Panc1 (cell line): ENCODE measurements at regions not wholly inside any gene's neighbourhood (a gene's known extent, or its start where the extent isn't known, plus 50 kb on each side); places are given as distances from the start of the nearest gene placed in this dataset.

ENCODE experiments used
- ATAC-seq: fragments of 200-7000 bp; cut with Tn5 transposase; 2 replicates; pipeline ENCODE4 v1.9.1; 2020; ENCODE audit warnings: mild to moderate bottlenecking, moderate library complexity
- BruUV-seq: library from RNA; stranded (reverse); fragments of 400-500 nt; replicated peaks from 2 replicates; lab custom pipeline; 2021; lab: Mats Ljungman, UMichigan
- CTCF ChIA-PET: fragments of 300-600 bp; sonication (Branson Sonifier 250); formaldehyde crosslinking; loops from one replicate; lab custom pipeline; 2022; ENCODE audit warnings: antibody characterized with exemption; lab: Charles Lee
- POLR2A ChIA-PET: fragments of 300-600 bp; sonication (Branson Sonifier 250); formaldehyde crosslinking; loops from one replicate; lab custom pipeline; 2022; ENCODE audit warnings: antibody characterized with exemption; lab: Charles Lee
- DNase-seq: peaks from one replicate; pipeline ENCODE4 v3.0.0-alpha.2; 2010; ENCODE audit warnings: low read depth, low spot score
- H3K27ac ChIP-seq: 2 replicates; pipeline ENCODE4 v1.5.1; 2011; ENCODE audit warnings: mild to moderate bottlenecking, low read length, inconsistent platforms
- H3K27me3 ChIP-seq: fragments of 200-500 bp; sonication (Bioruptor generic); 2 replicates; pipeline ENCODE4 v1.6.0; 2014; ENCODE audit warnings: low read length, inconsistent platforms; ENCODE audit not compliant: control insufficient read depth, insufficient read depth
- H3K36me3 ChIP-seq: fragments of 200-500 bp; sonication (Bioruptor generic); 2 replicates; pipeline ENCODE4 v1.5.1; 2014; ENCODE audit warnings: inconsistent platforms, mild to moderate bottlenecking, low read length, moderate library complexity; ENCODE audit not compliant: control insufficient read depth, insufficient read depth
- H3K4me1 ChIP-seq: 2 replicates; pipeline ENCODE4 v1.5.1; 2011; ENCODE audit warnings: inconsistent platforms, mild to moderate bottlenecking, low read length, moderate library complexity; ENCODE audit not compliant: control insufficient read depth, insufficient read depth
- H3K4me3 ChIP-seq, 2 experiments: 2 replicates each; pipeline ENCODE4 v1.5.1; 2011 to 2012; ENCODE audit warnings: low read depth in 2 of 2, low read length in 2 of 2, mild to moderate bottlenecking in 2 of 2, inconsistent platforms in 1 of 2, moderate library complexity in 1 of 2
- H3K9me3 ChIP-seq: fragments of 200-500 bp; sonication (Bioruptor generic); 2 replicates; pipeline ENCODE4 v1.5.1; 2014; ENCODE audit warnings: low read depth, mild to moderate bottlenecking, inconsistent platforms, low read length, moderate library complexity; ENCODE audit not compliant: control insufficient read depth, insufficient read depth
- POLR2AphosphoS5 ChIP-seq: IDR thresholded peaks from 2 replicates; pipeline ENCODE4 v1.6.1; 2012; ENCODE audit warnings: mild to moderate bottlenecking, low read depth, low read length, moderate library complexity
- SIN3A ChIP-seq: IDR thresholded peaks from 2 replicates; pipeline ENCODE4 v1.6.1; 2012; ENCODE audit warnings: low read depth, mild to moderate bottlenecking, low read length, moderate library complexity, borderline replicate concordance; ENCODE audit not compliant: insufficient read depth
- TCF7L2 ChIP-seq: IDR thresholded peaks from 2 replicates; pipeline ENCODE4 v1.6.1; 2011; ENCODE audit warnings: mild to moderate bottlenecking, low read depth, low read length, inconsistent platforms
- in situ Hi-C: cut with HindIII; loops from 2 replicates; pipeline ENCODE4 v1.10.0; 2016; ENCODE audit warnings: low sequenced_read_pairs, low pct_unique_long_range_greater_than_20kb
- intact Hi-C: fragments of 100-400 bp; cut with micrococcal nuclease; formaldehyde crosslinking; loops from one replicate; pipeline ENCODE4 v1.10.0; 2022; ENCODE audit not compliant: unreplicated experiment
- TF ChIP-seq, protein P1 (sequence below), 2 experiments: IDR thresholded peaks; 2 replicates each; pipeline ENCODE4 v1.6.1; 2011 to 2012; ENCODE audit warnings: low read depth in 2 of 2, control low read depth in 1 of 2, low read length in 1 of 2, mild to moderate bottlenecking in 1 of 2, moderate library complexity in 1 of 2; ENCODE audit not compliant: insufficient read depth in 1 of 2
- TF ChIP-seq, protein P2 (sequence below): fragments of 450-650 bp; IDR thresholded peaks from 2 replicates; pipeline ENCODE4 v1.5.1; 2017; ENCODE audit warnings: mild to moderate bottlenecking

DNA sequence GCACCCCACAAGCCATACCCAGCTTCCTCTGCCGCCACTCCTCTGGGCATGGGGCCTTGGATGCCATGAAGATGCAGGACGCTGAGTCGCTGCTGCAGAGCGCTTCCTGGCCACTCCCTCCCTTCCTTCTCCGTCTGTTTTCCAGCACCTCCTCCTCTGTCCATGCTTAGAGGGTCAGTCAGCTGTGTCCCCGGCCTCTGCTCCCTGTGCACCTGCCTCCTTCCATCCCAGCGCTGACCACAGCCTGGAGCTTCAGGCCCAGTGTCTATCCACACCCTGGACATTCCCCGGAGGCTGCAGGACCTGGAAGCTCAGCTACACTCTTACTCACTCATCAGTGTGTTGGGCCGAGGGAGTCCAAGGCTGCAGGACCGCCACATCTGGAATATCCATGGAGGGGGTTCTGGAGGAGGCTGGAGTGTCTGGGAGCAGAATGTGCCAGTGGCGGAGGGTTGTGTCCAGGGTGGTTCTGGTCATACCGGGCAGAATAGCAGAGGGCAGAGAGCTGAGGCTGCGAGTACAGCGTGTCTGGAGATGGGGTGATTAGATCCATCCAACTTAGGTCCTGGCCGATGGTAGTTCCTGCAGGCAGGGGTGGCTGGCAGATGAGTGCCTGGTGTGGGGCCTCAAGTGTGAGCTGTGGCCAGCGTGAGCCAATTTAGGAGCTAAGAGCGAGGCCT is 58.6 kb upstream of the ADRA2C start:
- in situ Hi-C loops = no loop called here
- Histone ChIP-seq H3K36me3 (no peaks in the 10 kb centered on the region), H3K4me3 (no peak overlapping the region), H3K4me1 (no peaks in the 10 kb centered on the region), H3K27me3 (no peaks in the 10 kb centered on the region), H3K27ac (no peak overlapping the region), H3K9me3 (no peaks in the 10 kb centered on the region)
- no peak for DNase-seq
- POLR2A ChIA-PET = no interaction called here
- no peak for TF ChIP-seq TCF7L2
- TF ChIP-seq SIN3A = no peak
- TF ChIP-seq, protein P1, sequence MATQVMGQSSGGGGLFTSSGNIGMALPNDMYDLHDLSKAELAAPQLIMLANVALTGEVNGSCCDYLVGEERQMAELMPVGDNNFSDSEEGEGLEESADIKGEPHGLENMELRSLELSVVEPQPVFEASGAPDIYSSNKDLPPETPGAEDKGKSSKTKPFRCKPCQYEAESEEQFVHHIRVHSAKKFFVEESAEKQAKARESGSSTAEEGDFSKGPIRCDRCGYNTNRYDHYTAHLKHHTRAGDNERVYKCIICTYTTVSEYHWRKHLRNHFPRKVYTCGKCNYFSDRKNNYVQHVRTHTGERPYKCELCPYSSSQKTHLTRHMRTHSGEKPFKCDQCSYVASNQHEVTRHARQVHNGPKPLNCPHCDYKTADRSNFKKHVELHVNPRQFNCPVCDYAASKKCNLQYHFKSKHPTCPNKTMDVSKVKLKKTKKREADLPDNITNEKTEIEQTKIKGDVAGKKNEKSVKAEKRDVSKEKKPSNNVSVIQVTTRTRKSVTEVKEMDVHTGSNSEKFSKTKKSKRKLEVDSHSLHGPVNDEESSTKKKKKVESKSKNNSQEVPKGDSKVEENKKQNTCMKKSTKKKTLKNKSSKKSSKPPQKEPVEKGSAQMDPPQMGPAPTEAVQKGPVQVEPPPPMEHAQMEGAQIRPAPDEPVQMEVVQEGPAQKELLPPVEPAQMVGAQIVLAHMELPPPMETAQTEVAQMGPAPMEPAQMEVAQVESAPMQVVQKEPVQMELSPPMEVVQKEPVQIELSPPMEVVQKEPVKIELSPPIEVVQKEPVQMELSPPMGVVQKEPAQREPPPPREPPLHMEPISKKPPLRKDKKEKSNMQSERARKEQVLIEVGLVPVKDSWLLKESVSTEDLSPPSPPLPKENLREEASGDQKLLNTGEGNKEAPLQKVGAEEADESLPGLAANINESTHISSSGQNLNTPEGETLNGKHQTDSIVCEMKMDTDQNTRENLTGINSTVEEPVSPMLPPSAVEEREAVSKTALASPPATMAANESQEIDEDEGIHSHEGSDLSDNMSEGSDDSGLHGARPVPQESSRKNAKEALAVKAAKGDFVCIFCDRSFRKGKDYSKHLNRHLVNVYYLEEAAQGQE (IDR thresholded peaks at IDR 0.05; ENCODE audit: insufficient read depth in 1 of 2, low read depth in 2 of 2, low read length in 1 of 2) = no peak
- TF ChIP-seq, protein P2, sequence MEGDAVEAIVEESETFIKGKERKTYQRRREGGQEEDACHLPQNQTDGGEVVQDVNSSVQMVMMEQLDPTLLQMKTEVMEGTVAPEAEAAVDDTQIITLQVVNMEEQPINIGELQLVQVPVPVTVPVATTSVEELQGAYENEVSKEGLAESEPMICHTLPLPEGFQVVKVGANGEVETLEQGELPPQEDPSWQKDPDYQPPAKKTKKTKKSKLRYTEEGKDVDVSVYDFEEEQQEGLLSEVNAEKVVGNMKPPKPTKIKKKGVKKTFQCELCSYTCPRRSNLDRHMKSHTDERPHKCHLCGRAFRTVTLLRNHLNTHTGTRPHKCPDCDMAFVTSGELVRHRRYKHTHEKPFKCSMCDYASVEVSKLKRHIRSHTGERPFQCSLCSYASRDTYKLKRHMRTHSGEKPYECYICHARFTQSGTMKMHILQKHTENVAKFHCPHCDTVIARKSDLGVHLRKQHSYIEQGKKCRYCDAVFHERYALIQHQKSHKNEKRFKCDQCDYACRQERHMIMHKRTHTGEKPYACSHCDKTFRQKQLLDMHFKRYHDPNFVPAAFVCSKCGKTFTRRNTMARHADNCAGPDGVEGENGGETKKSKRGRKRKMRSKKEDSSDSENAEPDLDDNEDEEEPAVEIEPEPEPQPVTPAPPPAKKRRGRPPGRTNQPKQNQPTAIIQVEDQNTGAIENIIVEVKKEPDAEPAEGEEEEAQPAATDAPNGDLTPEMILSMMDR = no peak
- TF ChIP-seq POLR2AphosphoS5 = no peak
- intact Hi-C loops = no loop called here
- ATAC-seq = no peak
- CTCF ChIA-PET = no interaction called here
- BruUV-seq = no TSS peak

DNA sequence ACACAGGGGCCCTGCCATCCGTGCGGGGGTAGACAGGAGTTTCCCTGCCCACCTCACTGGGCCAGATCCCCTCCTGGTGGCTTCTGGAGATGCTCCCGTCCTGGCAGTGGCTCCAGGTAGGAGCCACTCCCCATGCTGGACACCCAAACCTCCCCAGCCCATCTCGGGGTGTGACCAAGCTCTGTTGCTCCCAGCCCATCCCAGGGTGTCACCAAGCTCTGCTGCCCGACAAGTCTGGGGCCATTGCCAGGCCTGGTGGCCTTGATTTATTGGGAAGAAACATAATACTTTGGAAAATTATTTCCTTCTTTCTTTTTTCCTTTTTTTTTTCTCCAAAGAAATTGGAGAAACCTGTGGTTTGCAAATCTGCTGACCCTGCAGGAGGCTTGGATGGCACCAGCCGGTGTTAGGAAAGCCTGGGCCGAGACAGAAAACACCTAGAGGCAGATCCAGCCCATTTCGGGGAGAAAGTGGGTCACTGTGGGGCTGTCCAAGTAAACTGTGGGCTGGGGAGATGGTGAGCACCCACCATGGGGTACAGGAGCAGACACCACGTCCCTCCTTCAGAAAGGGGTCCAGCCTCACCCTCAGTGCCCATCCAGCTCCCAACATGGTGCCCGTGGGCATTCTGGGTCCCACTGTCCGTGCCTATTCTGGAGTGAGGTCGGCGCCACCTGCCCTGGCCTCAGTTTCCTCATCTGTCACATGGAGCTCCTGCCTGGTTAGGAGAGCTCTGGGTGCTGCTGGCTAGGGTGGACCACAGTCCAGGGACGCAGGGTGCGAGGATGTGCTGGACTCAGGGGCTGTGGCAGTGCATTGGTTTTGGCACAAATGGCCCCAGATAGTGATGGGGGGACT is 59.4 kb upstream of the ADRA2C start:
- DNase-seq = no peak
- in situ Hi-C loops = no loop called here
- intact Hi-C loops = no loop called here
- CTCF ChIA-PET = no interaction called here
- no TSS peak for BruUV-seq
- Histone ChIP-seq H3K27me3 (no peaks in the 10 kb centered on the region), H3K27ac (no peak overlapping the region), H3K4me3 (no peak overlapping the region), H3K4me1 (no peaks in the 10 kb centered on the region), H3K36me3 (no peaks in the 10 kb centered on the region), H3K9me3 (no peaks in the 10 kb centered on the region)
- no peak for ATAC-seq
- TF ChIP-seq, protein P1 (IDR thresholded peaks at IDR 0.05; ENCODE audit: insufficient read depth in 1 of 2, low read depth in 2 of 2, low read length in 1 of 2) = no peak
- TF ChIP-seq TCF7L2 (no peak), POLR2AphosphoS5 (no peak), SIN3A (no peak)
- TF ChIP-seq, protein P2 = no peak
- POLR2A ChIA-PET = no interaction called here
